Choroid plexus epithelial cell (primary cell): ENCODE measurements at regions not wholly inside any gene's neighbourhood (a gene's known extent, or its start where the extent isn't known, plus 50 kb on each side); places are given as distances from the start of the nearest gene placed in this dataset.

Source experiments
- DNase-seq: peaks from one replicate; pipeline ENCODE4 v3.0.0-alpha.2; 2010; ENCODE audit warnings: low read depth
- H3K4me3 ChIP-seq: 2 replicates; pipeline ENCODE4 v1.5.1; 2011; ENCODE audit warnings: low read depth, mild to moderate bottlenecking, control low read depth, low read length, moderate library complexity
- CTCF ChIP-seq: conservative IDR thresholded peaks from 2 replicates; pipeline ENCODE4 v1.5.1; 2011; ENCODE audit warnings: low read depth, mild to moderate bottlenecking, control low read depth, inconsistent platforms, low read length, moderate library complexity

GRCh38 chr9:82613498-82613897, 449.4 kb downstream of the RASEF start:
- no peak overlapping the region for H3K4me3 ChIP-seq
- no peak for DNase-seq
- TF ChIP-seq CTCF = no peak

GRCh38 chr9:82616545-82616944, 446.4 kb downstream of the RASEF start:
- no peak for DNase-seq
- TF ChIP-seq CTCF = no peak
- H3K4me3 ChIP-seq = no peak overlapping the region

- no peak for DNase-seq
- TF ChIP-seq CTCF = no peak
- H3K4me3 ChIP-seq = no peak overlapping the region
These were observed 441.5 kb downstream of the RASEF start for GRCh38 chr9:82621447-82621846.

GRCh38 chr9:82637368-82637767, 425.6 kb downstream of the RASEF start:
- no peak for DNase-seq
- no peak overlapping the region for H3K4me3 ChIP-seq
- TF ChIP-seq CTCF = no peak

- peak; percentile 6 for DNase-seq
- no peak for TF ChIP-seq CTCF
These were observed 417.3 kb downstream of the RASEF start for GRCh38 chr9:82645600-82645999.

GRCh38 chr9:82650368-82650767, 412.6 kb downstream of the RASEF start:
- TF ChIP-seq CTCF = no peak
- H3K4me3 ChIP-seq = no peak overlapping the region
- no peak for DNase-seq

More at GRCh38 chr9:82645600-82645999, 417.3 kb downstream of the RASEF start:
- no peak overlapping the region for H3K4me3 ChIP-seq

- TF ChIP-seq CTCF = no peak
- H3K4me3 ChIP-seq = no peak overlapping the region
- no peak for DNase-seq
These were observed 411.5 kb downstream of the RASEF start for GRCh38 chr9:82651474-82651873.
